GM21360 (cell line): ENCODE measurements at regions not wholly inside any gene's neighbourhood (a gene's known extent, or its start where the extent isn't known, plus 50 kb on each side); places are given as distances from the start of the nearest gene placed in this dataset.

Experiments used
- ATAC-seq: cut with Tn5 transposase; IDR thresholded peaks from one replicate; pipeline ENCODE4 v1.9.1; 2021; ENCODE audit warnings: mild to moderate bottlenecking, moderate library complexity; ENCODE audit not compliant: unreplicated experiment

GRCh38 chr6:170179616-170180324 is 111.1 kb downstream of the DLL1 start:
- ATAC-seq = no peak

DNA sequence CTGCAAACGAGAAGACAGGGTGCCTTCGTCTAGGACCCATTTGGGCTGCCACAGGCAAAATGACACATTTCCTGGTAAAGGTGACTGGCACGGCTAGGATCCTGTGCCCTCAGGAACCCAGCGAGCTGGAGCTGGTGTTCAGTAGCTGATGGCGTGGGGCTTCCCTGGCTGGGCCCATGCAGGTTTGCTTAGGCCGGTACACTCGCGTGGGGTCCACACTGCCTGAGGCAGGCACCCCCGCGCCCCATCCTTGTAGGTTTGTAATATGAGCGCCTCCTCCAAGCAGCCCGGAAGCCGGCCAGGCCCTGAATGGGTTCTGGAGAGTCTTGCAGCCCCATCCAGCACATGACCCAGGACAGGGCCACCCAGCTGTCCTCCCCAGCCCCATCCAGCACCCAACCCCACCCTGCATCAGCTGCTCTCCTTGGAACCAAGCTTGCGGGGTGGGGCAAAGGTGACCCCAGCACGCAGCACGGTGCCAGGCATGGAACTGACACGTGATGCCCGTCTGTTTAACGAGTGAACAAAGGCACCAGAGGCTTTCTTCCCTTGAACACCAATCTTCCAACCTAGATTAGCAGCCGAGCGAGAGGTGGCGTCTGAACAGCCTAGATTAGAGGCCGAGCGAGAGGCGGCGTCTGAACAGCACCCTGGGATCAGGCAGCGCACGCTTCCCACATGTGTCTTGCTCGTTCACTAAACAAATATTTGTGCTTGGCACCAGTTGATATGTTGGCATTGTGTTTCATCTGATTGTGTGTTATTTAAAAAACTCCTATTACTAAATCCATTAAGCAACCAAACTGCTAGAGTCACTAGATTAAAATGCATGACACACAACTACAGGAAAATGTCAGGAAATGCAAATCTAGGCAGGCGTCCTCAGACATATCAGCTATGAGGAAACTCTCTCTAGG is 112.1 kb downstream of the DLL1 start:
- no peak for ATAC-seq

- ATAC-seq = no peak
Measured at GRCh38 chr6:170177772-170178560, 112.9 kb downstream of the DLL1 start.

DNA sequence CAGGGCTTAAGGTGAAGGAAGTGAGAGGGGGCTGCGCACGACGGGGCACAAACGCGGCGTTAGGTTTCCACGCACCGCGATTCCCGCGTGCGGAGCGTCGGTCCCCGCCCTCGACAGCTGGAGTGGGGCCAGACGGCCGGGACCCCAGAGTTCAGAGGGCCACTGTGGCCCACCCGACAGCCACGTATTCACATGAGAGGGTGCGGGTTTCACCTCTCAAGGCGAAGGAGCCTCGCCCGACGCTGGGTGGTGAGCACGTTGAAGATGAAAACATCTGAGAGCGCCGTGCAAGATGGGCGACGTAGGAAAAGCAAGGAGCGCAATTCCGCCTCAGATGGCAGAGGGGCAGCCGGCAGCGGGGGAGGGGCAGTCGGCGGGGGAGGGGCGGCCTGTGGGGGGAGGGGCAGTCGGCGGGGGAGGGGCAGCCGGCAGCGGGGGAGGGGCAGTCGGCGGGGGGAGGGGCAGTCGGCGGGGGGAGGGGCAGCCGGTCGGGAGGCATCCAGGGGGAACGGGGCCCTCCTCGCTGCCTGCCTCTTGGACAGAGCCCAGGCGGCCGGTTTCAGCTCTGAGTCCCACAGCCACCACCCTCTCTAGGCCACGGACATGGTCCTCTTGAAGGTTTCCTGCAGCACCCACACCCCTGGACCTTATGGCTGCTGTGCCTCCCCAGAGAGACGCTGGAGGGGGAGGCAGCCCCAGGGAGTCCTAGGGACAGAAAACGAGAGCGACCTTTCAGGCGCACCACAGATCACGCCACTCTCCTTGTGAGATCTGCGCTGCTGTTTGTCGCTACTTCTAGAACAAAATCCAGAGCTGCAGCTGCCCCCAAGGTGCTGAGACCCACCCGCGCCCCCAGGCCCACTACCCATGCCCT is 113.7 kb downstream of the DLL1 start:
- no peak for ATAC-seq

DNA sequence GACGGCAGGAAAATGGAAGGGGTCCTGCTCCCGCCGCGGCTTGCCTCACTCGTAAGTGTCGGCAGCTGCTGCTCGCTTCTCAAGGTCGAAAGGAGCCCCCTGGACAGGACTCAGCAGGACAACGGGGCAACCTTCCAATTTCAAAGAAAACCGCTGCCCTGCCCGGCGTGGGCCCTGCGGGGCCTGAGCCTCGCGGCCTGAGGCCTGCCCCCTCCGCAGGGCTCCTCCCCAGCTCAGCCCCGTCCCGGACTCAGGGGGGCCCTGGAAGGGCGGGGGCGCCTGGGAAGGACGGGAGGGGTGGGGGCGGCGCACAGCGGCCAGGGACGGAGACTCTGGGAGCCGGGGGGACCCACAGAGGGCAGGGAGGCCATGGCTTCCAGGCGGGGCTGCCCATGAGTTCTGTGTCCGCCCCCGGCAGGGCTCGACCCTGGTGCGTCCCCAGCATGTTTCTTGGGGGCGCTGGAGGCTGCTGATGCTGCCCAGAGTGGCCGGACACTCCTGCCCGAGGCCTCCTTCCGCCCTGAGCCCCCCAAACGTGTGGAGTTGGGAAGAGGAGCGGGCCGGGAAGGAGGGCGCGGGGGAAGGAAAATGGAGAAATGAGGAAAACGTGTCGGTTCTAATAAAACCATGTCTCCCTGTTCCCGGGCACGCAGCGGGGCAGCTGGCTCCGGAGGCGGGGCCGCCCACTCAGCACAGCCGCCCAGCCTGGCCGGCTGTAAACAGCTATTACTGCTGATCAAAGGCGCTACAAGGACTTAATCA is 114.6 kb downstream of the DLL1 start:
- ATAC-seq = no peak

- ATAC-seq = no peak
Measured at GRCh38 chr6:170175644-170176135, 115.2 kb downstream of the DLL1 start.

- no peak for ATAC-seq
Measured at GRCh38 chr6:170174771-170175643, 115.9 kb downstream of the DLL1 start.

DNA sequence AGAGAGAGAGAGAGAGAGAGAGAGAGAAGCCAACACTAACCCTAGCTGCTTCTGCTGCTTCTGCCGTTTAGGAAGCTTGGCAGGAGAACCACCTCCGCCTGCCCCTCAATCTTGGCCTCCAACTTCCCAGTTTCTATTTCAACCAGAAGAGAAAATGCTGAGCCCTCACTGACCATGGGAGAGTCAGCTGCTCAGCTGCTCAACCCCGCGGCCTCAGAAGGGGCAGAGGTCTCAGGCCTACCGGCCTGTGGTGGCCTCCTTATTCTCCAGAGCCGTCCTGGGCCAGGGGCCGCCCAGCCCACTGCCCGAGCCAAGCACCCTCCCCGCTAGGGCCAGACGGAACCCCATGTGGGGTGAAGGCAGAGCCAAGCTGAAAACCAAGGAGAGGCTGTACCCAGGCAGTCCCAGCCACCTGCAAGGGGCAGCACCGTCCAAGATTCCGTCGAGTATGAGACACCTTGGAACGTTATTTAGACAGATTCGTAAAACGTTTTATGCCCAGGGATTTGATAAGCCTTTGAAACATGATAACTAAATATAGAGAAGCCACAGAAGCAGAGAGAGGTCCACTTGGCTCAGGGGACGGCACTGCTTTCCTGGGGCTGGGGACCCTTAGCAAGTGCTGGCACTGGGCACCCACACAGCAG is 116.6 kb downstream of the DLL1 start:
- ATAC-seq = no peak

- no peak for ATAC-seq
Measured at GRCh38 chr6:170173335-170173881, 117.5 kb downstream of the DLL1 start.

GRCh38 chr6:170172825-170173256 is 118.0 kb downstream of the DLL1 start:
- no peak for ATAC-seq

DNA sequence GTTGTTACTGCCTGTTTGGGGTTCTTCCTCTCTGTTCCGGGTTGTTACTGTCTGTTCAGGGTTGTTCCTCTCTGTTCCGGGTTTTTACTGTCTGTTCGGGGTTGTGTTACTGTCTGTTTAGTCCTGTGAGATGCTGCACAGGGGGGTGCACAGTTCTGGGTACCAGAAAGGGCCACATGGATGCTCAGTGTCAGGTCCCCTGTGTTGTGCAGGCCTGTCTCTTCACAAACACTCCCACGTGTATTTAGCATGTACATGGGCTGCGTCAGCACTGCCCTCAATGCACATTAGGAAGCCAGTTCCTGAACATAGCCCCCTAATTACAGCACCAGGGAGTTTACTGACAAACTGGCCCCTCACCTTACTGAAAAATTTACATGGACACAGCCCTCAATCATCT is 118.5 kb downstream of the DLL1 start:
- no peak for ATAC-seq

GRCh38 chr6:170167657-170168159 is 123.2 kb downstream of the DLL1 start:
- ATAC-seq = no peak

DNA sequence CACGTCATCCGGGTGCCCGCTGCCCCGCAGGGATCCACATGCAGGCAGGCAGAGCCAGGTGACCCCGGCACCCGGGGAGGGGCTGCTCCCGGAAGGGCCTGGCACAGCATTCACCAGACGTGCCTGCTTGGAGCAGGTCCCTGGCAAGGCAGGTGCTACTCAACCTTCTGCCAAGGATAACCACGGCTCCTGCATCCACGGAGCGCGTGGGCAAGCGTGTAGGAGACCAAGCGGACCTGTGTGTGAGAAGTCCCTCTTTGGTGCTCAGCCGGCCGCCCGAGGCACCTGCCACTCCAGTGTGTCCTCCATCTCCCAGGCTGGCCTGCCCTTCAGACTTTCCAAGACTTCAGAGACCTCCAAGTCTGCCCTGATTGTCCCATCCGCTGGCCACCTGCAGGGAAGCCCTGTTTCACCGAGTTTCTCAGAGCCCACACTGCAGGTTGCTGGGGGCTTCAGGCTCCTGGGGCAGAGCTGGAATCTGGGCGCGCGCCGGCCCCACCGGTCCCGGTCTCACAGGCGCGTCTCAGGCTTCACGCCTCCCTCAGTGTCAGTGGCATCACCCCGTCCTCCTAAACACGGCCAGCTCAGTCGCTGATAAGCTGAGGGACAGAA is 124.3 kb downstream of the DLL1 start:
- no peak for ATAC-seq

GRCh38 chr6:170165471-170166117 is 125.3 kb downstream of the DLL1 start:
- no peak for ATAC-seq

- no peak for ATAC-seq
Measured at GRCh38 chr6:170165085-170165470, 125.8 kb downstream of the DLL1 start.

DNA sequence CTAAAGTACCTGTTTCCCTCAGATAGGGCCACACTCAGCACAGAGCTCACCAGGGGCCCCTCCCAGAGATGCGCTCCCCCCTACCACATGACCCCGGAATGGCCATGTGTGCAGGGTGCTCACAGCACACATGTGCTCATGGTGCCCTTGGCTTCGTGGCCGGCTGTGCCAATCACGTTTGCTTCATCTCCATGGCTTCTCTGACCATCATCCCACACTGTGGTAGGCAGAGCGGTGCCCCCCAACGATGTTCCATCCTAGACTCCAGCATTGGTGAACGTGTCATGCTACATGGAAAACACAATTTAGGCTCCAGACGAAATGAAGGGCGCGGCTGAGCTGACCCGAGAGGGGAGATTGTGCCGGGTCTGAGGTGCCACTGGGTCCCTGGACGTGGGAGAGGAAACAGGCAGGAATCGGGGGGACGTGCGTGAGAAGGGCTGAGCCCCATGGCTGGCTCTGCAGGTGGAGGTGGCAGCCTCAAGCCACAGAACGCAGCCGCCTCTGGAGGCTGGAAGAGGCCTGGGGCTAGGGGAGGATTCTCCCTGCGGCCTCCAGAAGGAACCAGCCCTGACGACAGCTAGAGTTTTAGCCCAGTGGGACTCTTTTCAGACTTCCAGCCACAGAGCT is 126.5 kb downstream of the DLL1 start:
- no peak for ATAC-seq
